ENCODE measurements at regions not wholly inside any gene's neighbourhood (a gene's known extent, or its start where the extent isn't known, plus 50 kb on each side); places are given as distances from the start of the nearest gene placed in this dataset.

DNA sequence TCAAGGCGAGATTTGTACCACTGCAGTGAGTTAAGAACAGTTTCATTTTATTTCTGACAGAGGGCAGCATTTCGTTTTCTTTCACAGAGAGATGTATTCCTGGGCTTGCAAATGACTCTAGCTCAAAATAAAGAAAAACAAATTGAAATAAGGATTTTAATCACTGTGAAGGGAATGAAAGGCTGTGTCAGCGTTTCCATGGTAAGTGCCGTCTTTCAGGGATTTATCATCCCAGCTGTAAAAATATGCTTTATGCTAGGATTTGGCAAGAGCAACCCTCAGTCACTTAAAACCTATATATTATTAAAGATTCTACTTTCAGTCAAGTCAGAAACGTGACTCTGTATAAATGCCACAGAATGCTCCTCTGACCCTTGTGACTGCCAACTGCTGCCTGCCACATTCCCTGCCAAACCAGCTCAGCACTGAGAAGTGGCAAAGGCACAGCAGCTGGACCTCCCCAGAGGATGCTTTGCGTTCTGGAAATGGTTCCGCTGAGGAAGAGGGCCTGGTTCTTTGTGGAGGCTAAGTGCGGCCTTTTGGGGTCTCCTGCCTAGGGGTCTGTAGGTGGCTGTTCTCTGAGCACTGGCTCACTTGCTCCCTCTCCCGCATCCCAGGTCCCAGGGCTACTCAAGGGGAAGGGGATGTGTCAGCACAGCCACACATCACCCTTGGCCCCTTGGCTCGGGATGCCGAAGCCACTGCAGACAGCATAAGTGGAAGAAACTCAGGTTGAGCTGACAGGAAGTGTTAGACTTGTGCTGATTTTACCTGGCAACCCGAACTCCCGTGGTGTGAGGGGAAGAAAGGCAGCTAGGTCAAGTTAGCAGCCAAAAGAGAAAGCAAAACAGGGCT lies 56.6 kb upstream of the POMGNT2 start:
- DNase-seq (ENCODE audit: low spot score), result no peak
- intact Hi-C loops (cut with DNase I), result loop anchor here (5.0 kb wide), 2 partner anchors 205 to 340 kb away; no protein-coding TSS in a partner anchor

DNA sequence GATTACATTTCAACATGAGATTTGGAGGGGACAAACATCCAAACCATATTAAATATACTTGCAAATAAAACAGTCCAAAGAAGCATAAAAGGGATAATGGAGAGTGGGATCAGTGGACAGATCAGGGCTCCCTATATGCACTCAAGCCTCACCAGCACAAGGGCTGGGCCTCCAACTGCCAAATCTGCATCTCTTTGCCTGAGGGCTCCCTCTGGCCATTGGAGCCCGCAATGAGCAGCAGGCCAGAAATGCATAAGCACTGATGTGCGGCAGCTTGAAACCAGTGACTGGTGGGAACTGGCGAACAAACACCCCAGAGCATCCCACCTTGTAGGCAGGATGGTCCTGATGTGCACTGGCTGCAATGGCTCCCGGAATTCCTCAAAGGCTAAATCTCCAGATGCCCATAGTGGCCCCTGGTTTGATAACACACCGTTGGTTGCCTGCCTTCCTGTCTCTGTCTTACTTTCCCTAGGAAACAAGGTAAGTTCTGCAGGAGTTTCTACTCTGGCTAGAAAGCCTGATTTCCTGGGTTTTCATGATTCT lies 55.9 kb upstream of the POMGNT2 start:
- intact Hi-C loops (cut with DNase I), result loop anchor here (2.0 to 5.0 kb wide), 3 partner anchors 61 to 341 kb away; no protein-coding TSS in a partner anchor
- DNase-seq (ENCODE audit: low spot score), result no peak

DNA sequence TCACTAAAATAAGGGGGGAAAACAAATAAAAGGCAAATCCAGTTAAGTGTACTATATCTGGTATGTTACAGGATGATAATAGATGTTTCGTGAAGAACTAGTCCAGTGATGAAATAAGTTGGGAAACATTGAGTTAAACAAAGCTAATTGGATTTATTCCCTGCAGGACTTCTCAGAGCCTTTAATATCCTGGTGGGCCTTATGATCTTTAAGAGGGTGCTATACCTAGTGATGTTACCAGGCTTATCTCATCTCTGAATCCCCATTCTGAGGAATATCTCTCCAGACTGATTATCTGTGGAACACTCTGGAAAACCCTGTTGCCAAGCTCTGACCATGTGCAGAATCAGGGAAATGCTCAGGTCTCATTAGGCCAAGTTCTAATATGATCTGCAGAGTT lies 54.8 kb upstream of the POMGNT2 start:
- no peak for DNase-seq (ENCODE audit: low spot score)
- intact Hi-C loops (cut with DNase I), result loop anchor here (2.0 to 5.0 kb wide), 3 partner anchors 62 to 342 kb away; no protein-coding TSS in a partner anchor

DNA sequence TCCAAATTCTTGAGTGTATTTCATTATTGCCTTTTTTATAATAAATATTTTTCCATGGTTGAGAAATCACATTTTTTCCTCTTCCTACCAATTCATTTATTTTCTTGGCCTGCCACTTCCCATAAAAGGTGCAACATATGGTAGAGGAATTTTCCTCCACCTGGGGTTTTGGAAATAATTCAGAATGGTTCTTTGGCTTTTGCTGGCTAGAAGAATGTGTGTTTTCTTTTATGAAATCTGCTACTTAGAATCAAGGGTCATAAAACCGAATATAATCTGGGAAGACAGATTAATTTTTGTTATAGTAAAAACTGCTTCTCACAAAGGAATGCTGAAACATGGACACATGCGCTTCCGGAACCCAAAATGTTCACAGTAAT lies 54.0 kb upstream of the POMGNT2 start:
- intact Hi-C loops (cut with DNase I), result loop anchor here (2.0 to 5.0 kb wide), 4 partner anchors 63 to 342 kb away; no protein-coding TSS in a partner anchor
- no peak for DNase-seq (ENCODE audit: low spot score)

DNA sequence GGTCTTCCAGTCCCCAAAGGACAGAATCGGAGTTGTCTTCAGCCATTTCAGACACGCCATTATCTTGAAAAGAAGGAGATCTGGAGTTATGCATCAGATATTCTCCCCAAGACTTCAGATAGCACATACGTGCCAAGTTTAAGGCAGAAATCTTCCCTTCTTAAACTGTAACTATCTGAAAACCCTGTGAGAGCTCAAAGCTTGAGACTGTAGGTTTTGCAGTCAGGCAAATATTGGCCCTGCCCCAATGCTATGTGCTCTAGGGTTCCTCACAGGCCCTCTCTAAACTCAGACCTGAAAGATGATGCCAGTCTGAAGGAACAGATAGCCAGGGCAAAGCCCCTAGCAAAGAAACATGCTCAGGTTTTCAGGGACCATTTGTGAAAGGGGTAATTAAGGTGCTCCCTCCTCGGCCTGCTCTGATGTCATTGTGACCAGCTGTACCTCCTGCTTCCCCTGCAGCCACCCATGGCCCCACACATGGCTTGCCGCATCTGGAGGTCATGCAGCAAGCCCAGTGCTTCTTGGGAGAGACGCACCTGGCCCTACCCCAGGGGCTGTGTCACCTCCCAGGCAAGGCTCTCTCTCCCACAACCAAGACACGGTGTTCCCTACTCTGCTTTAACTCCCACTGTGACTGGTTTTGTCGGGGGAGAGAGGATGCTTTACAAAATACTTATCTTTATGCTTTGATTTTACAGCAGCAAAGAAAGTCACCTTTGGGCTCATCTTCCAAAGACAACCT lies 53.4 kb upstream of the POMGNT2 start:
- intact Hi-C loops (cut with DNase I), result loop anchor here in 1 of 2 donors (5.0 kb wide), 1 partner anchor 192 kb away; no protein-coding TSS in a partner anchor
- no peak for DNase-seq (ENCODE audit: low spot score)

DNA sequence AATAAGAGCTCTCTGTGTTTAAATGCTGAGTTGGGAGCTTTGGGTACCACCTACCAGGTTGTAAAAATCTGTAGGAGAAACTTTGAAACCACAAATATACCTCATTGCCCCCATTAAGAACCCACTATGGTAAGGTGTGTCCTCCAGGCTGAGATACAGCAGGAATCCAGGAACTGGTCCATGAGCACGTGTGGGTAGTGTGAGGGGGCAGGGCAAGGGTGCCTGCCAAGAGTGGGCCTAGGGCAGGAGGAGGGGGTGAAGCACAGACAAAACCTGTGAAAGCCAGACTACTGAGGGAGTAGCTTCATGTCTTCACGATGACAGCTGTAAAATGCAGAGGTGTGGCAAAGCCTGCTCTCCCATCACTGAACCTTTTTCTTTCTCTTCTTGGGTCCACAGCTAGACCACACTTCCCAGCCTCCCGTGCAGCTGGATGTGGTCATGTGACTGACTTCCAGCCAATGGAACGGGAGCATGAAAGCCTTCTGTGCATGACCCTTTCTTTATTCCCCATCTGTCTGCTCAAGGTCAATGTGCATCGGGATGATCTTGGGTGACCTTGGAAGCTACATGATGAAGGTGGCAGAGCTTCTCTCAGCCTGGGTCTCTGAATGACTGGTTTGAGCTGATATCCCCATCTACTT lies 51.1 kb upstream of the POMGNT2 start:
- no peak for DNase-seq (ENCODE audit: low spot score)
- intact Hi-C loops (cut with DNase I), result loop anchor here in 1 of 2 donors (5.0 kb wide), 1 partner anchor 190 kb away; no protein-coding TSS in a partner anchor

DNA sequence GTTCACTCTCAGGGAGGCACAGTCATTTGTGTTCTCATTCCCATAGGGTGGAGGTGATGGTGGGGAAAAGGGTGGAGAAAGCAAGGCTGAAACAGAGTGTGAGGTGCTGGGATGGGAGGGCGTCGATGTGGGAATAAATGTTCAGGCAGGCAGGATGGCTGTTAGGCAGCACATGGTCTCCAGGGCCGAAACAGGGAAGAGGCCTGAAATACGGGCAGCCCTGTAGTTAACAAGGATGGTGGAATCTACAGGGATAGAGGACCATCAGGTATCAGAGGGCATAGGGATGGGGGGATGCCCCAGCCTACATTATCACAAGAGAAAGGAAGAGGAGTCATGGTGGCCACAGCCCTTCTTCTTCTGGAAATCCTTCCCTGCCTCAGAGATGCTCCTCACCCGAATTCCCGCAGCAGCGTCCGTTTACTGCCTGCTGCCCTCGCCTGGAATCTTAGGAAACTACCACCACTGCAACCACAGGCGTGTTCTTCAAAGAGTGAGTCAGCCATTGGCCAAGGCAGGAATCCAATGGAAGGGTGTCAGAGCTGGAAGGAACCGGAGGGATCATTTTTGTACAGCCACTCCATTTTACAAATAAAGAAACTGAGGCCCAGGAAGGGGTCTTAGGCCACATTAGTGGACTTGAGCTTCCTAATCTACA lies 49.7 kb upstream of the POMGNT2 start:
- DNase-seq (ENCODE audit: low spot score), result peak; percentile 86

More for the DNA sequence above, 49.7 kb upstream of the POMGNT2 start:
- intact Hi-C loops (cut with DNase I), result loop anchor here in 1 of 2 donors (5.0 kb wide), 1 partner anchor 188 kb away; no protein-coding TSS in a partner anchor

All from posterior vena cava (tissue), 2 donors.